K562 (cell line): ENCODE measurements at regions not wholly inside any gene's neighbourhood (a gene's known extent, or its start where the extent isn't known, plus 50 kb on each side); places are given as distances from the start of the nearest gene placed in this dataset.

Experiments
- PKNOX1 ChIP-seq: fragments of 450-650 bp; IDR thresholded peaks from 2 replicates; pipeline ENCODE4 v1.6.1; 2016
- TF ChIP-seq, protein P1 (sequence below): sonication (generic); formaldehyde crosslinking; IDR thresholded peaks from 2 replicates; pipeline ENCODE4 v1.8.1; 2022; ENCODE audit warnings: missing genetic modification reagents
- TF ChIP-seq, protein P2 (sequence below): sonication (generic); formaldehyde crosslinking; IDR thresholded peaks from 2 replicates; pipeline ENCODE4 v1.9.0; 2022; ENCODE audit warnings: mild to moderate bottlenecking, missing genetic modification reagents

DNA sequence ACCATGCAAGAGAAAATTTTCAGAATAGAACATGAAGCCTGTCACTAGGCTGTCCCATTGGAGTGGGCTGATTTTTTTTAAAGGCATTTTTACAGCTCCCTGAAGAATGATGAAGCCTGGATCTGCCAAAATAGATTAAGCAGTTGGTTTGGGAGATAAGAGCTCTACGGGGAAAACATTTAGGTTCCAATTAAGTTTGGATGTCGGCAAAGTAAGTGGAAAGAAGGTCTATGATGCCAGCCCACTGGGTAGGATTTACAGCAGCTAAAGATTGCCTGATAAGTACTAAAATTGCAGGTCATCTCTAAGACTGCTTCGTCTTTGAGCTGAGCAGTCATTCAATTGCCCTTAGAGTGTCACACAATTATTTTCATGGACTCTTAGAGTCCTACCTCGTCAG is 939.2 kb upstream of the CELF2 start:
- TF ChIP-seq, protein P1, sequence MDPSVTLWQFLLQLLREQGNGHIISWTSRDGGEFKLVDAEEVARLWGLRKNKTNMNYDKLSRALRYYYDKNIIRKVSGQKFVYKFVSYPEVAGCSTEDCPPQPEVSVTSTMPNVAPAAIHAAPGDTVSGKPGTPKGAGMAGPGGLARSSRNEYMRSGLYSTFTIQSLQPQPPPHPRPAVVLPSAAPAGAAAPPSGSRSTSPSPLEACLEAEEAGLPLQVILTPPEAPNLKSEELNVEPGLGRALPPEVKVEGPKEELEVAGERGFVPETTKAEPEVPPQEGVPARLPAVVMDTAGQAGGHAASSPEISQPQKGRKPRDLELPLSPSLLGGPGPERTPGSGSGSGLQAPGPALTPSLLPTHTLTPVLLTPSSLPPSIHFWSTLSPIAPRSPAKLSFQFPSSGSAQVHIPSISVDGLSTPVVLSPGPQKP (CRISPR knock-in tag), result no peak
- TF ChIP-seq PKNOX1, result no peak
- TF ChIP-seq, protein P2, sequence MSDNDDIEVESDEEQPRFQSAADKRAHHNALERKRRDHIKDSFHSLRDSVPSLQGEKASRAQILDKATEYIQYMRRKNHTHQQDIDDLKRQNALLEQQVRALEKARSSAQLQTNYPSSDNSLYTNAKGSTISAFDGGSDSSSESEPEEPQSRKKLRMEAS (CRISPR knock-in tag), result no peak
